ENCODE measurements at regions not wholly inside any gene's neighbourhood (a gene's known extent, or its start where the extent isn't known, plus 50 kb on each side); places are given as distances from the start of the nearest gene placed in this dataset.

GRCh38 chr5:100119903-100120302, 415.3 kb upstream of the FAM174A start:
- TF ChIP-seq CTCF (IDR thresholded peaks at IDR 0.05) (no peak), POLR2AphosphoS5 (IDR thresholded peaks at IDR 0.05) (no peak), POLR2A (IDR thresholded peaks at IDR 0.05) (no peak)
